Activated B cell treated with CpG ODN at 0.5 μM for 24 hours (primary cell): ENCODE measurements at regions not wholly inside any gene's neighbourhood (a gene's known extent, or its start where the extent isn't known, plus 50 kb on each side); places are given as distances from the start of the nearest gene placed in this dataset.
"Not testable (repeated sequence)": the region's sequence is repeated elsewhere in the genome, so short reads cannot be mapped to it uniquely, and the experiment has no call there.

Experiments
- ATAC-seq: fragments of 200-7000 bp; cut with Tn5 transposase; one replicate; pipeline ENCODE4 v1.10.0; 2021; ENCODE audit warnings: low read depth, mild to moderate bottlenecking, moderate library complexity
- CTCF ChIA-PET: fragments of 350-600 bp; sonication (Branson Sonifier 250); formaldehyde crosslinking; loops from one replicate; lab custom pipeline; 2021; ENCODE audit warnings: antibody characterized with exemption; lab: Charles Lee
- POLR2A ChIA-PET: fragments of 350-600 bp; sonication (Branson Sonifier 250); formaldehyde crosslinking; loops from one replicate; lab custom pipeline; 2021; ENCODE audit warnings: antibody characterized with exemption; lab: Charles Lee
- DNase-seq: peaks from one replicate; pipeline ENCODE4 v3.0.0; 2022
- H3K27ac Mint-ChIP-seq: one replicate; pipeline ENCODE4 v1.8.0; 2020; ENCODE audit warnings: mixed read lengths
- H3K27me3 Mint-ChIP-seq: one replicate; pipeline ENCODE4 v1.8.0; 2021; ENCODE audit warnings: mixed read lengths
- H3K36me3 Mint-ChIP-seq: one replicate; pipeline ENCODE4 v1.8.0; 2021; ENCODE audit warnings: low read depth, mixed read lengths
- H3K4me1 Mint-ChIP-seq: one replicate; pipeline ENCODE4 v1.8.0; 2021; ENCODE audit warnings: mixed read lengths
- H3K4me3 Mint-ChIP-seq: one replicate; pipeline ENCODE4 v1.8.0; 2020; ENCODE audit warnings: mild to moderate bottlenecking, mixed read lengths
- H3K9me3 Mint-ChIP-seq: one replicate; pipeline ENCODE4 v1.8.0; 2020; ENCODE audit warnings: mixed read lengths
- CTCF ChIP-seq: fragments of 200-600 bp; IDR thresholded peaks from one replicate; pipeline ENCODE4 v1.8.0; 2022; ENCODE audit warnings: antibody characterized with exemption, mild to moderate bottlenecking
- intact Hi-C: fragments of 100-400 bp; cut with micrococcal nuclease; formaldehyde crosslinking; loops from one replicate; pipeline ENCODE4 v1.15.1; 2024

GRCh38 chrX:27163236-27163635 lies 299.9 kb downstream of the PPP4R3C start:
- H3K36me3 Mint-ChIP-seq: no peaks in the 10 kb centered on the region
- no peaks in the 10 kb centered on the region for H3K27me3 Mint-ChIP-seq
- DNase-seq (no peak), ATAC-seq (no peak)
- H3K9me3 Mint-ChIP-seq: no peaks in the 10 kb centered on the region
- ChIA-PET POLR2A (no interaction called here), CTCF (no interaction called here)
- intact Hi-C loops: no loop called here
- H3K4me3 Mint-ChIP-seq: no peak overlapping the region
- no peak overlapping the region for H3K27ac Mint-ChIP-seq
- no peaks in the 10 kb centered on the region for H3K4me1 Mint-ChIP-seq
- no peak for TF ChIP-seq CTCF

- Mint-ChIP-seq H3K4me3 (no peak overlapping the region), H3K4me1 (no peaks in the 10 kb centered on the region), H3K36me3 (no peaks in the 10 kb centered on the region), H3K27me3 (no peaks in the 10 kb centered on the region), H3K9me3 (no peaks in the 10 kb centered on the region), H3K27ac (no peak overlapping the region)
- intact Hi-C loops: no loop called here
- DNase-seq: no peak
- CTCF ChIA-PET: no interaction called here
- POLR2A ChIA-PET: no interaction called here
- TF ChIP-seq CTCF: no peak
- ATAC-seq: no peak
Observed at GRCh38 chrX:27162496-27162895, 300.6 kb downstream of the PPP4R3C start.

GRCh38 chrX:27156921-27157320 lies 306.2 kb downstream of the PPP4R3C start:
- ATAC-seq, H3K4me3 Mint-ChIP-seq, H3K36me3 Mint-ChIP-seq, H3K27me3 Mint-ChIP-seq, POLR2A ChIA-PET, H3K4me1 Mint-ChIP-seq, H3K9me3 Mint-ChIP-seq, DNase-seq, H3K27ac Mint-ChIP-seq, CTCF ChIA-PET, intact Hi-C loops: not testable (repeated sequence)

GRCh38 chrX:27136325-27136724 lies 326.8 kb downstream of the PPP4R3C start:
- DNase-seq (no peak), ATAC-seq (no peak)
- H3K27ac Mint-ChIP-seq: no peak overlapping the region
- H3K27me3 Mint-ChIP-seq: no peaks in the 10 kb centered on the region
- H3K4me1 Mint-ChIP-seq: no peaks in the 10 kb centered on the region
- H3K36me3 Mint-ChIP-seq: no peaks in the 10 kb centered on the region
- H3K4me3 Mint-ChIP-seq: no peak overlapping the region
- CTCF ChIA-PET: no interaction called here
- TF ChIP-seq CTCF: no peak
- POLR2A ChIA-PET: no interaction called here
- H3K9me3 Mint-ChIP-seq: peaks cover 3% of the 10 kb centered on the region
- intact Hi-C loops: no loop called here

- CTCF ChIA-PET: no interaction called here
- intact Hi-C loops: no loop called here
- DNase-seq: no peak
- no peaks in the 10 kb centered on the region for H3K27me3 Mint-ChIP-seq
- no peaks in the 10 kb centered on the region for H3K4me1 Mint-ChIP-seq
- POLR2A ChIA-PET: no interaction called here
- peaks cover 3% of the 10 kb centered on the region for H3K9me3 Mint-ChIP-seq
- no peak for TF ChIP-seq CTCF
- ATAC-seq: no peak
- no peaks in the 10 kb centered on the region for H3K36me3 Mint-ChIP-seq
- no peak overlapping the region for H3K27ac Mint-ChIP-seq
- H3K4me3 Mint-ChIP-seq: no peak overlapping the region
Observed at GRCh38 chrX:27132862-27133261, 330.3 kb downstream of the PPP4R3C start.

GRCh38 chrX:27087176-27087575 lies 376.0 kb downstream of the PPP4R3C start:
- ATAC-seq, H3K9me3 Mint-ChIP-seq, H3K27me3 Mint-ChIP-seq, H3K27ac Mint-ChIP-seq, DNase-seq, H3K4me3 Mint-ChIP-seq, POLR2A ChIA-PET, H3K36me3 Mint-ChIP-seq, intact Hi-C loops, H3K4me1 Mint-ChIP-seq, CTCF ChIA-PET: not testable (repeated sequence)
